ENCODE measurements at regions not wholly inside any gene's neighbourhood (a gene's known extent, or its start where the extent isn't known, plus 50 kb on each side); places are given as distances from the start of the nearest gene placed in this dataset.

DNA sequence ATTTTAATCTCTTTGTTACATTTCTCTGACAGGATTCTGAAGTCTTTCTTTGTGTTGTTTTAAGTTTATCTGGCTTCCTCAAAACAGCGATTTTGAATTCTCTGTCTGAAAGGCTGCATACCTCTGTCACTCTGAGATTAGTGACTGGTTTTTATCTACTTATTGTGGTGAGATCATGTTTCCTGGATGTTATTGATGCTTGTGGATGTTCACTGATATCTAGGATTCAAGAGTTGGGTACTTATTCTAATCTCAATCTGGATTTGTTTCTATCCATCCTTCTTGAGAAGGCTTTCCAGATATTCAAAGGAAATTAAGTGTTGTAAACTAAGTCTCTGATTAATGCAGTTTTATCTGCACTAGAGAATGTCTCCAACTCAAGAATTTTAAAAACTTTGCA, 1076.1 kb upstream of the ADGRB3 start:
- TF ChIP-seq POLR2AphosphoS5 (IDR thresholded peaks at IDR 0.05; ENCODE audit: insufficient read depth, low read depth, low read length) (no peak), POLR2A (IDR thresholded peaks at IDR 0.05; ENCODE audit: low read depth, low read length) (no peak), GATA2 (IDR thresholded peaks at IDR 0.05; ENCODE audit: insufficient read depth, insufficient read length, low read depth, low read length) (no peak), EZH2 (IDR thresholded peaks at IDR 0.05; ENCODE audit: borderline replicate concordance, low read depth, low read length, severe bottlenecking) (no peak), MAX (IDR thresholded peaks at IDR 0.05; ENCODE audit: insufficient read depth, insufficient read length) (no peak), FOS (IDR thresholded peaks at IDR 0.05; ENCODE audit: borderline replicate concordance, insufficient read depth, low read length) (no peak), MYC (IDR thresholded peaks at IDR 0.05; ENCODE audit: low read depth, low read length) (no peak), JUN (IDR thresholded peaks at IDR 0.05; ENCODE audit: borderline replicate concordance, insufficient read depth, insufficient read length, low read depth) (no peak)
- TF ChIP-seq, protein P1, sequence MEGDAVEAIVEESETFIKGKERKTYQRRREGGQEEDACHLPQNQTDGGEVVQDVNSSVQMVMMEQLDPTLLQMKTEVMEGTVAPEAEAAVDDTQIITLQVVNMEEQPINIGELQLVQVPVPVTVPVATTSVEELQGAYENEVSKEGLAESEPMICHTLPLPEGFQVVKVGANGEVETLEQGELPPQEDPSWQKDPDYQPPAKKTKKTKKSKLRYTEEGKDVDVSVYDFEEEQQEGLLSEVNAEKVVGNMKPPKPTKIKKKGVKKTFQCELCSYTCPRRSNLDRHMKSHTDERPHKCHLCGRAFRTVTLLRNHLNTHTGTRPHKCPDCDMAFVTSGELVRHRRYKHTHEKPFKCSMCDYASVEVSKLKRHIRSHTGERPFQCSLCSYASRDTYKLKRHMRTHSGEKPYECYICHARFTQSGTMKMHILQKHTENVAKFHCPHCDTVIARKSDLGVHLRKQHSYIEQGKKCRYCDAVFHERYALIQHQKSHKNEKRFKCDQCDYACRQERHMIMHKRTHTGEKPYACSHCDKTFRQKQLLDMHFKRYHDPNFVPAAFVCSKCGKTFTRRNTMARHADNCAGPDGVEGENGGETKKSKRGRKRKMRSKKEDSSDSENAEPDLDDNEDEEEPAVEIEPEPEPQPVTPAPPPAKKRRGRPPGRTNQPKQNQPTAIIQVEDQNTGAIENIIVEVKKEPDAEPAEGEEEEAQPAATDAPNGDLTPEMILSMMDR (IDR thresholded peaks at IDR 0.05; ENCODE audit: extremely low read depth in 1 of 2, insufficient read depth in 1 of 2, low read depth in 1 of 2, low read length in 2 of 2) = no peak

Data from endothelial cell of umbilical vein (primary cell).